HEK293 (cell line): ENCODE measurements at regions not wholly inside any gene's neighbourhood (a gene's known extent, or its start where the extent isn't known, plus 50 kb on each side); places are given as distances from the start of the nearest gene placed in this dataset.
A peak's percentile ranks its signal among the peaks of the same experiment; 100 is the strongest.

Source experiments
- CTCF ChIA-PET: fragments of 350-600 bp; formaldehyde crosslinking; extraction: SDS; loops from one replicate; lab custom pipeline; 2021; ENCODE audit warnings: antibody characterized with exemption; lab: Yijun Ruan, JAX
- POLR2A ChIA-PET: fragments of 300-600 bp; formaldehyde crosslinking; extraction: SDS; loops from one replicate; lab custom pipeline; 2020; ENCODE audit warnings: antibody characterized with exemption, inconsistent platforms; lab: Yijun Ruan, JAX
- H3K27ac ChIP-seq: fragments of 200-500 bp; sonication (Bioruptor generic); 2 replicates; pipeline ENCODE4 v1.5.1; 2014; ENCODE audit warnings: low read depth, low read length, control low read depth, inconsistent platforms; ENCODE audit errors: extremely low read depth
- H3K36me3 ChIP-seq, 2 experiments: fragments of 200-500 bp in 1 of 2; sonication (Bioruptor generic) in 1 of 2; 1 replicate in 1 of 2; 2 replicates in 1 of 2; pipeline ENCODE4 v1.5.1; 2014 to 2017; ENCODE audit warnings: inconsistent platforms in 2 of 2, low read length in 2 of 2; ENCODE audit not compliant: control insufficient read depth in 2 of 2, insufficient read depth in 1 of 2
- H3K4me1 ChIP-seq: fragments of 200-500 bp; sonication (Bioruptor generic); 2 replicates; pipeline ENCODE4 v1.5.1; 2014; ENCODE audit warnings: mild to moderate bottlenecking, low read length, inconsistent platforms; ENCODE audit not compliant: control insufficient read depth, insufficient read depth
- H3K4me3 ChIP-seq: 2 replicates; pipeline ENCODE4 v1.5.1; 2011; ENCODE audit warnings: low read depth, mild to moderate bottlenecking, control low read depth, low read length, moderate library complexity
- H3K9me3 ChIP-seq: fragments of 200-500 bp; sonication (Bioruptor generic); 2 replicates; pipeline ENCODE4 v1.5.1; 2014; ENCODE audit warnings: low read depth, low read length, inconsistent platforms; ENCODE audit not compliant: control insufficient read depth, insufficient read depth
- GLIS2 ChIP-seq: fragments of 450-650 bp; formaldehyde crosslinking; IDR thresholded peaks from 2 replicates; pipeline ENCODE4 v1.5.1; 2016; ENCODE audit warnings: missing biosample characterization, missing genetic modification characterization
- KLF7 ChIP-seq: fragments of 450-650 bp; formaldehyde crosslinking; IDR thresholded peaks from 2 replicates; pipeline ENCODE4 v1.5.1; 2016; ENCODE audit warnings: missing biosample characterization, missing genetic modification characterization, borderline replicate concordance
- ZBTB17 ChIP-seq: fragments of 450-650 bp; formaldehyde crosslinking; IDR thresholded peaks from 2 replicates; pipeline ENCODE4 v1.5.1; 2016; ENCODE audit warnings: missing biosample characterization, missing genetic modification characterization
- ZNF121 ChIP-seq: fragments of 450-650 bp; formaldehyde crosslinking; IDR thresholded peaks from 2 replicates; pipeline ENCODE4 v1.5.1; 2016; ENCODE audit warnings: missing biosample characterization, missing genetic modification characterization
- ZNF274 ChIP-seq, 2 experiments: fragments of 200-500 bp in 1 of 2; fragments of 450-650 bp in 1 of 2; sonication (Bioruptor generic) in 1 of 2; formaldehyde crosslinking in 1 of 2; IDR thresholded peaks; 2 replicates each; pipeline versions ENCODE4 v1.5.1 to v1.6.1; 2014 to 2016; ENCODE audit warnings: borderline replicate concordance in 1 of 2, inconsistent platforms in 1 of 2, low read length in 1 of 2, missing biosample characterization in 1 of 2, missing genetic modification characterization in 1 of 2
- ZNF350 ChIP-seq: fragments of 450-650 bp; formaldehyde crosslinking; IDR thresholded peaks from 2 replicates; pipeline ENCODE4 v1.5.0; 2017; ENCODE audit warnings: missing biosample characterization, mild to moderate bottlenecking, missing genetic modification characterization
- ZNF654 ChIP-seq: fragments of 450-650 bp; formaldehyde crosslinking; IDR thresholded peaks from 2 replicates; pipeline ENCODE4 v1.5.1; 2016; ENCODE audit warnings: low read depth, missing biosample characterization, missing genetic modification characterization
- TF ChIP-seq, protein P1 (sequence below): fragments of 450-650 bp; formaldehyde crosslinking; IDR thresholded peaks from 2 replicates; pipeline ENCODE4 v1.5.1; 2016; ENCODE audit warnings: missing biosample characterization, missing genetic modification characterization
- TF ChIP-seq, protein P2 (sequence below): fragments of 450-650 bp; formaldehyde crosslinking; IDR thresholded peaks from 2 replicates; pipeline ENCODE4 v1.5.1; 2017; ENCODE audit warnings: missing biosample characterization, missing genetic modification characterization
- TF ChIP-seq, protein P3 (sequence below): fragments of 450-650 bp; formaldehyde crosslinking; IDR thresholded peaks from 2 replicates; pipeline ENCODE4 v1.5.1; 2016; ENCODE audit warnings: missing biosample characterization, missing genetic modification characterization

DNA sequence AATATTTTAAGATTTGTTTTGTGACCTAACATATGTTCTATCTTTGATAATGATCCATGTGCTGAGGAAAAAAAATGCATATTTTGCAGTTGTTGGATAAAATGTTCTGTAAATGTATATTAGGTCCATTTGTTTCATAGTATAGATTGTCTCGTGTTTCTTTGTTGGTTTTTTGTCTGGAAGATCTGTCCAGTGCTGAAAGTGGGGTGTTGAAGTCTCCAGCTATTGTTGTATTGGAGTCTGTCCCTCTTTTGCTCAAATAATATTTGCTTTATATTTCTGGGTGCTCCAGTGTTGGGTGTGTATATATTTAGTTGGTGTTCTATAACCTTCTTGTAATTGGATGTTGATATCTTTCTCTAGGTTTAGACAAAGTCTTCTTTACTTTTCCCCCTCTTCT is 53.2 kb upstream of the FRMPD3 start:
- ChIA-PET CTCF (interaction anchor here (0.6 to 0.7 kb wide), 2 partner anchors 15 to 443 kb away, joined by 3 to 4 read pairs; no protein-coding TSS in a partner anchor), POLR2A (no interaction called here)
- Histone ChIP-seq H3K27ac (no peak overlapping the region), H3K36me3 (no peaks in the 10 kb centered on the region), H3K4me3 (no peak overlapping the region), H3K4me1 (no peaks in the 10 kb centered on the region), H3K9me3 (peaks cover 2% of the 10 kb centered on the region)
- TF ChIP-seq, protein P1, sequence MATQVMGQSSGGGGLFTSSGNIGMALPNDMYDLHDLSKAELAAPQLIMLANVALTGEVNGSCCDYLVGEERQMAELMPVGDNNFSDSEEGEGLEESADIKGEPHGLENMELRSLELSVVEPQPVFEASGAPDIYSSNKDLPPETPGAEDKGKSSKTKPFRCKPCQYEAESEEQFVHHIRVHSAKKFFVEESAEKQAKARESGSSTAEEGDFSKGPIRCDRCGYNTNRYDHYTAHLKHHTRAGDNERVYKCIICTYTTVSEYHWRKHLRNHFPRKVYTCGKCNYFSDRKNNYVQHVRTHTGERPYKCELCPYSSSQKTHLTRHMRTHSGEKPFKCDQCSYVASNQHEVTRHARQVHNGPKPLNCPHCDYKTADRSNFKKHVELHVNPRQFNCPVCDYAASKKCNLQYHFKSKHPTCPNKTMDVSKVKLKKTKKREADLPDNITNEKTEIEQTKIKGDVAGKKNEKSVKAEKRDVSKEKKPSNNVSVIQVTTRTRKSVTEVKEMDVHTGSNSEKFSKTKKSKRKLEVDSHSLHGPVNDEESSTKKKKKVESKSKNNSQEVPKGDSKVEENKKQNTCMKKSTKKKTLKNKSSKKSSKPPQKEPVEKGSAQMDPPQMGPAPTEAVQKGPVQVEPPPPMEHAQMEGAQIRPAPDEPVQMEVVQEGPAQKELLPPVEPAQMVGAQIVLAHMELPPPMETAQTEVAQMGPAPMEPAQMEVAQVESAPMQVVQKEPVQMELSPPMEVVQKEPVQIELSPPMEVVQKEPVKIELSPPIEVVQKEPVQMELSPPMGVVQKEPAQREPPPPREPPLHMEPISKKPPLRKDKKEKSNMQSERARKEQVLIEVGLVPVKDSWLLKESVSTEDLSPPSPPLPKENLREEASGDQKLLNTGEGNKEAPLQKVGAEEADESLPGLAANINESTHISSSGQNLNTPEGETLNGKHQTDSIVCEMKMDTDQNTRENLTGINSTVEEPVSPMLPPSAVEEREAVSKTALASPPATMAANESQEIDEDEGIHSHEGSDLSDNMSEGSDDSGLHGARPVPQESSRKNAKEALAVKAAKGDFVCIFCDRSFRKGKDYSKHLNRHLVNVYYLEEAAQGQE (tag by site-specific recombination) = peak; percentile 86
- no peak for TF ChIP-seq GLIS2
- TF ChIP-seq, protein P2, sequence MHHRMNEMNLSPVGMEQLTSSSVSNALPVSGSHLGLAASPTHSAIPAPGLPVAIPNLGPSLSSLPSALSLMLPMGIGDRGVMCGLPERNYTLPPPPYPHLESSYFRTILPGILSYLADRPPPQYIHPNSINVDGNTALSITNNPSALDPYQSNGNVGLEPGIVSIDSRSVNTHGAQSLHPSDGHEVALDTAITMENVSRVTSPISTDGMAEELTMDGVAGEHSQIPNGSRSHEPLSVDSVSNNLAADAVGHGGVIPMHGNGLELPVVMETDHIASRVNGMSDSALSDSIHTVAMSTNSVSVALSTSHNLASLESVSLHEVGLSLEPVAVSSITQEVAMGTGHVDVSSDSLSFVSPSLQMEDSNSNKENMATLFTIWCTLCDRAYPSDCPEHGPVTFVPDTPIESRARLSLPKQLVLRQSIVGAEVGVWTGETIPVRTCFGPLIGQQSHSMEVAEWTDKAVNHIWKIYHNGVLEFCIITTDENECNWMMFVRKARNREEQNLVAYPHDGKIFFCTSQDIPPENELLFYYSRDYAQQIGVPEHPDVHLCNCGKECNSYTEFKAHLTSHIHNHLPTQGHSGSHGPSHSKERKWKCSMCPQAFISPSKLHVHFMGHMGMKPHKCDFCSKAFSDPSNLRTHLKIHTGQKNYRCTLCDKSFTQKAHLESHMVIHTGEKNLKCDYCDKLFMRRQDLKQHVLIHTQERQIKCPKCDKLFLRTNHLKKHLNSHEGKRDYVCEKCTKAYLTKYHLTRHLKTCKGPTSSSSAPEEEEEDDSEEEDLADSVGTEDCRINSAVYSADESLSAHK (tag by site-specific recombination) = no peak

DNA sequence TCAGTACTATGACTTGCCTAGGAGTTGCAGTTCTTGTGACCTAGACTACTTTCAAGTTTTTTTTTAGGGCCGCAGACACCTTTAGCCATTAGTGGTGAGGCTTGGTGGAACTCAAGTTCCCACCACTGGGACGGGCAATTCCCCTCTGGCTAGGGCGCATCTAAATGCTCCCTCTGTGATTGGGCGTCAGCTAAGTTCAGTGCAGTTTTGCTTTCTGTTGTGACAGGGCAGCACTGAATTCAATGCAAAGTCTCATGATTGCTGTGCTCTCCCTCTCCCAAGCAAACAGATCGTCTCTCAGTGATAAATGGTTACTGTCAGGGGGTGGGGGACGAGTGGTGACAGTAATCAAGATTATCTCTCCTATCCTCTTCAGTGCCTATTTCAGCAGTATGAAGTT is 52.7 kb upstream of the FRMPD3 start:
- ChIA-PET POLR2A (no interaction called here), CTCF (interaction anchor here (0.7 kb wide), 1 partner anchor 16 kb away, joined by 4 read pairs; no protein-coding TSS in a partner anchor)
- no peaks in the 10 kb centered on the region; the same call in 1 of the 2 replicates for H3K9me3 ChIP-seq
- H3K36me3 ChIP-seq = no peaks in the 10 kb centered on the region
- H3K27ac ChIP-seq = no peak overlapping the region
- no peaks in the 10 kb centered on the region for H3K4me1 ChIP-seq
- H3K4me3 ChIP-seq = no peak overlapping the region
- no peak for TF ChIP-seq ZNF121 (tag by site-specific recombination)
- TF ChIP-seq ZNF274 (IDR thresholded peaks at IDR 0.05; ENCODE audit: low read length) = no peak
- TF ChIP-seq ZNF274 (tag by site-specific recombination; IDR thresholded peaks at IDR 0.05; ENCODE audit: borderline replicate concordance) = no peak
- no peak for TF ChIP-seq ZNF350 (tag by site-specific recombination)
- TF ChIP-seq, protein P3, sequence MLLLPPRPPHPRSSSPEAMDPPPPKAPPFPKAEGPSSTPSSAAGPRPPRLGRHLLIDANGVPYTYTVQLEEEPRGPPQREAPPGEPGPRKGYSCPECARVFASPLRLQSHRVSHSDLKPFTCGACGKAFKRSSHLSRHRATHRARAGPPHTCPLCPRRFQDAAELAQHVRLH (tag by site-specific recombination) = no peak
- TF ChIP-seq ZNF654 (tag by site-specific recombination) = no peak
- TF ChIP-seq, all 188 proteins: peak for 0

DNA sequence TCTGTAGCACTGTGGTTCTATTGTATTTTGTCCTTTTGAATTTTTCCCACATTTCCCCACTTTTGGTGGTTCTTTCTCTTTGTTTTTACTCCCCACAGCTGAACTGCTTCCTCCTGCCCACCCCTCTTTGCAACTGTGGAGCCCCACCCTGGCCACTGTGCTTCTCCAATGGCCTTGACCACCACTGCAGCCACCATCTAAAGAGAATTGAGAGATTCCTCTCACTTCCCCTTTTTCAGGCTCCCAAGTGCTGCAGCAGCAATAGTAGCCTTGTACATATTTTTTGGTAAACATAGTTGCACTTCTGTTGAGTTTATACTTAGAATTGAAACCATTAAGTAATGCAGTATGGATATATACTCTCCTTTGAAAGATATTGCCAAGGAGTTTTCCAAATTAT is 51.3 kb upstream of the FRMPD3 start:
- H3K9me3 ChIP-seq = no peaks in the 10 kb centered on the region; the same call in 1 of the 2 replicates
- no peak overlapping the region for H3K4me3 ChIP-seq
- CTCF ChIA-PET = no interaction called here
- H3K36me3 ChIP-seq = no peaks in the 10 kb centered on the region
- TF ChIP-seq ZBTB17 = no peak
- TF ChIP-seq KLF7 (tag by site-specific recombination) = no peak
- no peaks in the 10 kb centered on the region for H3K4me1 ChIP-seq
- H3K27ac ChIP-seq = no peak overlapping the region
- POLR2A ChIA-PET = no interaction called here
